ENCODE measurements at regions not wholly inside any gene's neighbourhood (a gene's known extent, or its start where the extent isn't known, plus 50 kb on each side); places are given as distances from the start of the nearest gene placed in this dataset.

- Histone ChIP-seq H3K4me1 (no peaks in the 10 kb centered on the region), H3K36me3 (no peaks in the 10 kb centered on the region), H3K4me3 (no peak overlapping the region), H3K9me3 (no peaks in the 10 kb centered on the region), H3K27me3 (no peaks in the 10 kb centered on the region), H3K27ac (no peak overlapping the region)
- no peak for DNase-seq
- TF ChIP-seq CTCF (IDR thresholded peaks at IDR 0.05), result no peak
- no peak for TF ChIP-seq POLR2A (IDR thresholded peaks at IDR 0.05)
Observed at GRCh38 chr3:70516076-70516475, 203.6 kb upstream of the MDFIC2 start.

GRCh38 chr3:70507486-70507885, 195.0 kb upstream of the MDFIC2 start:
- no peak for DNase-seq
- no peak for TF ChIP-seq CTCF (IDR thresholded peaks at IDR 0.05)
- no peak for TF ChIP-seq POLR2A (IDR thresholded peaks at IDR 0.05)
- Histone ChIP-seq H3K27me3 (no peaks in the 10 kb centered on the region), H3K4me1 (no peaks in the 10 kb centered on the region), H3K9me3 (no peaks in the 10 kb centered on the region), H3K4me3 (no peak overlapping the region), H3K36me3 (no peaks in the 10 kb centered on the region), H3K27ac (no peak overlapping the region)

GRCh38 chr3:70506775-70507174, 194.3 kb upstream of the MDFIC2 start:
- Histone ChIP-seq H3K4me3 (no peak overlapping the region), H3K9me3 (no peaks in the 10 kb centered on the region), H3K27ac (no peak overlapping the region), H3K4me1 (no peaks in the 10 kb centered on the region), H3K36me3 (no peaks in the 10 kb centered on the region), H3K27me3 (no peaks in the 10 kb centered on the region)
- no peak for DNase-seq
- TF ChIP-seq CTCF (IDR thresholded peaks at IDR 0.05), result no peak
- no peak for TF ChIP-seq POLR2A (IDR thresholded peaks at IDR 0.05)

DNA sequence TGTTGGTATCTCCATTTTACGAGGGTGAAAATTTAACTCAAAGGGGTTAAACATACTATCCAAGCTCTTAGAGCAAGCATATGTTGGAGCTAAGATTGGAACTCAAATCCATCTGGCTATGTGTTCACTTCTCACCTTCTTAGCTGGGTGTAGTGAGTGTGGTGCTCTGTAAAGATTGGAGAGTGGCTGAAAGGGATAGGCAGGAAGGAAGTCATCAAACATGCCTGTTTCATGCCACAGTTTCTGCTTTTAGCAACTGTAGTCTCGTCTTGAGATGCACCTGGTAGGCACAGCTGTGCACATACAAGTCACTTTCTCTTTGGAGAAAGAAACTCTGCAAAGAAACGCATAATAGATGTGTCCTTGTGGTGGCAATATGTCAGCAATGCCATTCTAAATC, 189.1 kb upstream of the MDFIC2 start:
- DNase-seq, result no peak
- no peak for TF ChIP-seq CTCF (IDR thresholded peaks at IDR 0.05)
- TF ChIP-seq POLR2A (IDR thresholded peaks at IDR 0.05), result no peak
- no peak overlapping the region for H3K27ac ChIP-seq
- no peaks in the 10 kb centered on the region for H3K36me3 ChIP-seq
- H3K9me3 ChIP-seq, result no peaks in the 10 kb centered on the region
- H3K4me1 ChIP-seq, result no peaks in the 10 kb centered on the region
- H3K4me3 ChIP-seq, result no peak overlapping the region
- H3K27me3 ChIP-seq, result no peaks in the 10 kb centered on the region

DNA sequence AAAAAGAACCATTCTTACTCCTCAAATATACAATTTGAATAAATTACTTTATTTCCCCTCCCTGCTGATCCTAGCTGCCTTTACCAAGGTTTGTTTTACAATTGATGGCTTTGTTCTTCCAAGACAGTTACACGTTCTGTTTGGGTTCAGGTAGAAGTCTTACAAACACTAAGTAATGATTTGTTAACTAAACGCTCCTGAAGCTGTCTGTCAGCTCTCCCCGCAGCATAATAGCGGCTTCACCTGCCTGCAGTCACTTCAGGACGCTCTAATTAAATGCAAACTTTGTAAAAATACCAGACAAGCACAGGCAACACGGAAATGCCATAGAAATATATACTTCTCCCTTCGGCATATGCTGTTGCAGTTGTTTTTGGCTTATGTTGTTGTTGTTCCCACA, 176.4 kb upstream of the MDFIC2 start:
- Histone ChIP-seq H3K4me1 (no peaks in the 10 kb centered on the region), H3K4me3 (no peak overlapping the region), H3K27me3 (no peaks in the 10 kb centered on the region), H3K27ac (no peak overlapping the region), H3K36me3 (no peaks in the 10 kb centered on the region), H3K9me3 (no peaks in the 10 kb centered on the region)
- TF ChIP-seq POLR2A (IDR thresholded peaks at IDR 0.05) (no peak), CTCF (IDR thresholded peaks at IDR 0.05) (no peak)
- DNase-seq, result no peak

- no peaks in the 10 kb centered on the region for H3K4me1 ChIP-seq
- no peaks in the 10 kb centered on the region for H3K9me3 ChIP-seq
- H3K36me3 ChIP-seq, result no peaks in the 10 kb centered on the region
- no peak overlapping the region for H3K27ac ChIP-seq
- TF ChIP-seq CTCF (IDR thresholded peaks at IDR 0.05), result no peak
- TF ChIP-seq POLR2A (IDR thresholded peaks at IDR 0.05), result no peak
- DNase-seq, result no peak
- no peaks in the 10 kb centered on the region for H3K27me3 ChIP-seq
- H3K4me3 ChIP-seq, result no peak overlapping the region
Observed at GRCh38 chr3:70488131-70488530, 175.7 kb upstream of the MDFIC2 start.

Measured in Peyer's patch (tissue), 4 donors.